Subcutaneous abdominal adipose tissue (tissue), 5 donors: ENCODE measurements at regions not wholly inside any gene's neighbourhood (a gene's known extent, or its start where the extent isn't known, plus 50 kb on each side); places are given as distances from the start of the nearest gene placed in this dataset.

ENCODE experiments used
- H3K27ac ChIP-seq: one replicate; pipeline ENCODE4 v1.7.0; 2013; ENCODE audit warnings: low read depth, mild to moderate bottlenecking, inconsistent platforms, low read length, moderate library complexity
- H3K27me3 ChIP-seq, 5 donors: one replicate each; pipeline ENCODE4 v1.7.0; 2013; ENCODE audit warnings: low read length in 5 of 5, inconsistent platforms in 1 of 5; ENCODE audit not compliant: control insufficient read depth in 5 of 5, insufficient read depth in 4 of 5
- H3K36me3 ChIP-seq, 5 donors: one replicate each; pipeline ENCODE4 v1.7.0; 2013; ENCODE audit warnings: low read length in 5 of 5; ENCODE audit not compliant: control insufficient read depth in 5 of 5, insufficient read depth in 5 of 5
- H3K4me1 ChIP-seq, 5 donors: one replicate each; pipeline ENCODE4 v1.7.0; 2013; ENCODE audit warnings: low read length in 5 of 5, mild to moderate bottlenecking in 3 of 5, moderate library complexity in 1 of 5; ENCODE audit not compliant: control insufficient read depth in 5 of 5, insufficient read depth in 5 of 5
- H3K4me3 ChIP-seq, 5 donors: one replicate each; pipeline ENCODE4 v1.7.0; 2013; ENCODE audit warnings: low read length in 5 of 5, low read depth in 1 of 5
- H3K9ac ChIP-seq, 5 donors: one replicate each; pipeline ENCODE4 v1.7.0; 2013; ENCODE audit warnings: low read length in 5 of 5, mild to moderate bottlenecking in 4 of 5, moderate library complexity in 3 of 5
- H3K9me3 ChIP-seq, 5 donors: one replicate each; pipeline ENCODE4 v1.7.0; 2013; ENCODE audit warnings: low read length in 5 of 5; ENCODE audit not compliant: control insufficient read depth in 5 of 5
- donor health status: healthy.
- donor health status: healthy.
- donor health status: healthy.
- donor health status: healthy.
- donor health status: healthy.

- no peak overlapping the region for H3K9ac ChIP-seq
- H3K4me1 ChIP-seq: no peaks in the 10 kb centered on the region
- H3K4me3 ChIP-seq: no peak overlapping the region
- no peak overlapping the region for H3K27ac ChIP-seq
- H3K36me3 ChIP-seq: no peaks in the 10 kb centered on the region
- no peaks in the 10 kb centered on the region for H3K27me3 ChIP-seq
- no peaks in the 10 kb centered on the region for H3K9me3 ChIP-seq
These were observed 162.3 kb upstream of the ZSWIM2 start for GRCh38 chr2:187011206-187011832.

- no peak overlapping the region for H3K27ac ChIP-seq
- no peaks in the 10 kb centered on the region for H3K4me1 ChIP-seq
- no peak overlapping the region for H3K4me3 ChIP-seq
- no peaks in the 10 kb centered on the region for H3K36me3 ChIP-seq
- H3K9me3 ChIP-seq: no peaks in the 10 kb centered on the region
- no peaks in the 10 kb centered on the region for H3K27me3 ChIP-seq
- H3K9ac ChIP-seq: no peak overlapping the region
These were observed 160.7 kb upstream of the ZSWIM2 start for GRCh38 chr2:187009483-187010239.

- H3K4me3 ChIP-seq: no peak overlapping the region
- no peaks in the 10 kb centered on the region for H3K4me1 ChIP-seq
- H3K27ac ChIP-seq: no peak overlapping the region
- no peak overlapping the region for H3K9ac ChIP-seq
- H3K36me3 ChIP-seq: no peaks in the 10 kb centered on the region
- H3K27me3 ChIP-seq: no peaks in the 10 kb centered on the region
- H3K9me3 ChIP-seq: no peaks in the 10 kb centered on the region
These were observed 159.1 kb upstream of the ZSWIM2 start for GRCh38 chr2:187008111-187008510.

- Histone ChIP-seq H3K9ac (no peak overlapping the region), H3K9me3 (peaks cover 0 to 2% (median 0%) of the 10 kb centered on the region in 5 donors), H3K27me3 (no peaks in the 10 kb centered on the region), H3K36me3 (no peaks in the 10 kb centered on the region), H3K4me1 (no peaks in the 10 kb centered on the region), H3K27ac (no peak overlapping the region), H3K4me3 (peak overlapping the region in 3 of 5 donors; percentile 1 to 51 (median 47))
These were observed 154.6 kb upstream of the ZSWIM2 start for GRCh38 chr2:187003611-187004010.

GRCh38 chr2:187003038-187003554, 154.1 kb upstream of the ZSWIM2 start:
- Histone ChIP-seq H3K9me3 (peaks cover 0 to 3% (median 0%) of the 10 kb centered on the region in 5 donors), H3K27me3 (no peaks in the 10 kb centered on the region), H3K27ac (no peak overlapping the region), H3K36me3 (no peaks in the 10 kb centered on the region), H3K4me1 (no peaks in the 10 kb centered on the region), H3K4me3 (peak overlapping the region in 3 of 5 donors; percentile 1 to 51 (median 47)), H3K9ac (no peak overlapping the region)

GRCh38 chr2:187002242-187002641, 153.3 kb upstream of the ZSWIM2 start:
- no peaks in the 10 kb centered on the region for H3K27me3 ChIP-seq
- no peak overlapping the region for H3K4me3 ChIP-seq
- no peaks in the 10 kb centered on the region for H3K36me3 ChIP-seq
- no peak overlapping the region for H3K9ac ChIP-seq
- peaks cover 0 to 3% (median 0%) of the 10 kb centered on the region in 5 donors for H3K9me3 ChIP-seq
- H3K27ac ChIP-seq: no peak overlapping the region
- H3K4me1 ChIP-seq: no peaks in the 10 kb centered on the region

GRCh38 chr2:187001248-187001647, 152.3 kb upstream of the ZSWIM2 start:
- H3K9ac ChIP-seq: no peak overlapping the region
- no peak overlapping the region for H3K4me3 ChIP-seq
- H3K9me3 ChIP-seq: peaks cover 0 to 3% (median 0%) of the 10 kb centered on the region in 5 donors
- no peak overlapping the region for H3K27ac ChIP-seq
- no peaks in the 10 kb centered on the region for H3K4me1 ChIP-seq
- H3K27me3 ChIP-seq: no peaks in the 10 kb centered on the region
- no peaks in the 10 kb centered on the region for H3K36me3 ChIP-seq

- Histone ChIP-seq H3K36me3 (no peaks in the 10 kb centered on the region), H3K4me3 (no peak overlapping the region), H3K4me1 (no peaks in the 10 kb centered on the region), H3K9me3 (peaks cover 0 to 4% (median 0%) of the 10 kb centered on the region in 5 donors), H3K9ac (no peak overlapping the region), H3K27me3 (no peaks in the 10 kb centered on the region), H3K27ac (no peak overlapping the region)
These were observed 146.1 kb upstream of the ZSWIM2 start for GRCh38 chr2:186995092-186995491.

GRCh38 chr2:186992597-186992996, 143.6 kb upstream of the ZSWIM2 start:
- H3K9me3 ChIP-seq: peaks cover 0 to 4% (median 0%) of the 10 kb centered on the region in 5 donors
- no peak overlapping the region for H3K27ac ChIP-seq
- H3K9ac ChIP-seq: no peak overlapping the region
- H3K27me3 ChIP-seq: no peaks in the 10 kb centered on the region
- H3K36me3 ChIP-seq: no peaks in the 10 kb centered on the region
- no peak overlapping the region for H3K4me3 ChIP-seq
- no peaks in the 10 kb centered on the region for H3K4me1 ChIP-seq

GRCh38 chr2:186991766-186992417, 142.9 kb upstream of the ZSWIM2 start:
- Histone ChIP-seq H3K27ac (no peak overlapping the region), H3K36me3 (no peaks in the 10 kb centered on the region), H3K4me3 (no peak overlapping the region), H3K27me3 (no peaks in the 10 kb centered on the region), H3K4me1 (no peaks in the 10 kb centered on the region), H3K9ac (no peak overlapping the region), H3K9me3 (peaks cover 0 to 4% (median 0%) of the 10 kb centered on the region in 5 donors)
